ENCODE measurements at regions not wholly inside any gene's neighbourhood (a gene's known extent, or its start where the extent isn't known, plus 50 kb on each side); places are given as distances from the start of the nearest gene placed in this dataset.

- no peak for DNase-seq (ENCODE audit: low spot score in 2 of 2)
- TF ChIP-seq CTCF (IDR thresholded peaks at IDR 0.05) (no peak), POLR2AphosphoS5 (IDR thresholded peaks at IDR 0.05) (no peak), POLR2A (IDR thresholded peaks at IDR 0.05) (no peak)
- no peaks in the 10 kb centered on the region for H3K36me3 ChIP-seq
- intact Hi-C loops (cut with DNase I; ENCODE audit: low total_unique reads): no loop called here
- no peaks in the 10 kb centered on the region for H3K9me3 ChIP-seq
- H3K27ac ChIP-seq: no peak overlapping the region
- H3K4me3 ChIP-seq: no peak overlapping the region
- no peaks in the 10 kb centered on the region for H3K4me1 ChIP-seq
- H3K27me3 ChIP-seq: no peaks in the 10 kb centered on the region
Observed at GRCh38 chr18:41621177-41621576, 333.9 kb upstream of the PIK3C3 start.

DNA sequence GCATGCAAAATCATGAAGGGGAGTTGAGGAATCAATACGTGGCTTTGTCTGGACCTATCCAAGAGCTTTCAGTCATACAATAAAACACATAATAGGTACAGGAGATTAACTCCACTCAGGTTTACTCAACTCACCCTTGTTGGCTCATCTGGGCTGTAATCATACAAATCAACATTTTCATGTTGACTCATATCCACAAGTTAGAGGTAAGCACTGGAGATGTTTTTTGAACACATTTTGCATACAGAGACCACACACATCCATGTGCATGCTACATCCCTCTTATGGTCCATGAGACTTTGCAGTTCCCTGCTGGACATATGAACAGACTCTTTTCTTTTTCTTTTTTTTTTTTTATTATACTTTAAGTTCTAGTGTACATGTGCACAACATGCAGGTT, 336.9 kb upstream of the PIK3C3 start:
- intact Hi-C loops (cut with DNase I; ENCODE audit: low total_unique reads): no loop called here
- DNase-seq (ENCODE audit: low spot score in 2 of 2): no peak
- Histone ChIP-seq H3K9me3 (no peaks in the 10 kb centered on the region), H3K27ac (no peak overlapping the region), H3K36me3 (no peaks in the 10 kb centered on the region), H3K4me1 (no peaks in the 10 kb centered on the region), H3K4me3 (no peak overlapping the region), H3K27me3 (no peaks in the 10 kb centered on the region)
- TF ChIP-seq POLR2AphosphoS5 (IDR thresholded peaks at IDR 0.05) (no peak), POLR2A (IDR thresholded peaks at IDR 0.05) (no peak), CTCF (IDR thresholded peaks at IDR 0.05) (no peak)

GRCh38 chr18:41617647-41618046, 337.4 kb upstream of the PIK3C3 start:
- no peaks in the 10 kb centered on the region for H3K27me3 ChIP-seq
- no peaks in the 10 kb centered on the region for H3K9me3 ChIP-seq
- H3K4me3 ChIP-seq: no peak overlapping the region
- H3K27ac ChIP-seq: no peak overlapping the region
- no peaks in the 10 kb centered on the region for H3K4me1 ChIP-seq
- H3K36me3 ChIP-seq: no peaks in the 10 kb centered on the region
- DNase-seq (ENCODE audit: low spot score in 2 of 2): no peak
- TF ChIP-seq POLR2A (IDR thresholded peaks at IDR 0.05): no peak
- TF ChIP-seq POLR2AphosphoS5 (IDR thresholded peaks at IDR 0.05): no peak
- TF ChIP-seq CTCF (IDR thresholded peaks at IDR 0.05): no peak
- intact Hi-C loops (cut with DNase I; ENCODE audit: low total_unique reads): no loop called here

- H3K27me3 ChIP-seq: no peaks in the 10 kb centered on the region
- peaks cover 0 to 6% of the 10 kb centered on the region in 2 donors for H3K9me3 ChIP-seq
- H3K36me3 ChIP-seq: no peaks in the 10 kb centered on the region
- no peak for DNase-seq (ENCODE audit: low spot score in 2 of 2)
- TF ChIP-seq POLR2AphosphoS5 (IDR thresholded peaks at IDR 0.05): no peak
- no peak for TF ChIP-seq CTCF (IDR thresholded peaks at IDR 0.05)
- TF ChIP-seq POLR2A (IDR thresholded peaks at IDR 0.05): no peak
- H3K27ac ChIP-seq: no peak overlapping the region
- no peak overlapping the region for H3K4me3 ChIP-seq
- H3K4me1 ChIP-seq: no peaks in the 10 kb centered on the region
- intact Hi-C loops (cut with DNase I; ENCODE audit: low total_unique reads): loop anchor here (5.0 kb wide), 1 partner anchor 209 kb away; no protein-coding TSS in a partner anchor
Observed at GRCh38 chr18:41613003-41613609, 341.9 kb upstream of the PIK3C3 start.

DNA sequence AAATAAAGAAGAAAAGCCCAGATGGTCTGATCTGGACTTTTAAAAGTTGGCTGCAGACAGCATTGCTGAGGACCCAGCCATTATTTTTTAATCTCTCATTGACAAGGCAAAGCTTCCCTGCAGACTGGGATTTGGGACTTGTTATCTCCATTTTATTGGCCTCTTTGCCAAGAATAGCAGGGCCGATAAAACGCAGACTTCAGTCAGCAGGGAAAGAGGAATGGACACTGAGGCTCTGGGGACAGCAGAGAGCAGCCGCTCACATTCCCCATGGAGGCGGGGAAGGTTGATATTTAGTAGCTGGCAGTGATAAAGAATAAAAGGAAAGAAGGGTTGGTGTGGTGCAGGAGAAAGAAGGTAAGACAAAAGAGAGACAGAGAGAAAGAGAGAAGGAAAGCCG, 350.1 kb upstream of the PIK3C3 start:
- TF ChIP-seq CTCF (IDR thresholded peaks at IDR 0.05) (no peak), POLR2A (IDR thresholded peaks at IDR 0.05) (no peak), POLR2AphosphoS5 (IDR thresholded peaks at IDR 0.05) (no peak)
- Histone ChIP-seq H3K4me3 (no peak overlapping the region), H3K27ac (no peak overlapping the region), H3K9me3 (peaks cover 0 to under 1% of the 10 kb centered on the region in 2 donors), H3K4me1 (no peaks in the 10 kb centered on the region), H3K27me3 (no peaks in the 10 kb centered on the region), H3K36me3 (no peaks in the 10 kb centered on the region)
- DNase-seq (ENCODE audit: low spot score in 2 of 2): no peak
- intact Hi-C loops (cut with DNase I; ENCODE audit: low total_unique reads): no loop called here
